ENCODE measurements at regions not wholly inside any gene's neighbourhood (a gene's known extent, or its start where the extent isn't known, plus 50 kb on each side); places are given as distances from the start of the nearest gene placed in this dataset.

DNA sequence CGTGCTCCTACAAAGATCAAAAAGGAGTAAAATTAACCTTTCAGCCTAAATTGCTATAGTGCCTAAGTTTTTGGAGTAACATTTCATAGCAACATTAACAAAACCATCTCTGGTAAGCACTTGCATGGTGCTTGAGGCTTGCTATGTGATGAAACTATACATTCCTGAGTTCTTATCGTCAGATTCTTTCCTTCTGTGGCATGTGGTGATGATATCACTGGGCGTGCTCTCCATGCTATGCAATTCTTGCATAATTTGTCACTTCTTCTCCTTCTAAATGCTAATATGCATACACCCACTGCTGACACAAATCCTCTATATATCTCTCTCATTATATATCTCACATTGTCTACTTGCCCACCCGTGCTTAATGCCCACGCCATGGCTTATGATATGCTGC, 2019.9 kb downstream of the MAT2B start:
- TF ChIP-seq, protein P1, sequence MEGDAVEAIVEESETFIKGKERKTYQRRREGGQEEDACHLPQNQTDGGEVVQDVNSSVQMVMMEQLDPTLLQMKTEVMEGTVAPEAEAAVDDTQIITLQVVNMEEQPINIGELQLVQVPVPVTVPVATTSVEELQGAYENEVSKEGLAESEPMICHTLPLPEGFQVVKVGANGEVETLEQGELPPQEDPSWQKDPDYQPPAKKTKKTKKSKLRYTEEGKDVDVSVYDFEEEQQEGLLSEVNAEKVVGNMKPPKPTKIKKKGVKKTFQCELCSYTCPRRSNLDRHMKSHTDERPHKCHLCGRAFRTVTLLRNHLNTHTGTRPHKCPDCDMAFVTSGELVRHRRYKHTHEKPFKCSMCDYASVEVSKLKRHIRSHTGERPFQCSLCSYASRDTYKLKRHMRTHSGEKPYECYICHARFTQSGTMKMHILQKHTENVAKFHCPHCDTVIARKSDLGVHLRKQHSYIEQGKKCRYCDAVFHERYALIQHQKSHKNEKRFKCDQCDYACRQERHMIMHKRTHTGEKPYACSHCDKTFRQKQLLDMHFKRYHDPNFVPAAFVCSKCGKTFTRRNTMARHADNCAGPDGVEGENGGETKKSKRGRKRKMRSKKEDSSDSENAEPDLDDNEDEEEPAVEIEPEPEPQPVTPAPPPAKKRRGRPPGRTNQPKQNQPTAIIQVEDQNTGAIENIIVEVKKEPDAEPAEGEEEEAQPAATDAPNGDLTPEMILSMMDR (IDR thresholded peaks at IDR 0.05; ENCODE audit: insufficient read depth, low read length, poor library complexity, severe bottlenecking) = no peak
- TF ChIP-seq EZH2phosphoT487 (conservative IDR thresholded peaks at IDR 0.05; ENCODE audit: low read length) = no peak

Data from SU-DHL-6 (cell line).